GM19240 (cell line): ENCODE measurements at regions not wholly inside any gene's neighbourhood (a gene's known extent, or its start where the extent isn't known, plus 50 kb on each side); places are given as distances from the start of the nearest gene placed in this dataset.

Experiments
- DNase-seq: peaks from one replicate; pipeline ENCODE4 v3.0.0; 2011; ENCODE audit warnings: low spot score; ENCODE audit not compliant: insufficient read length

GRCh38 chr1:29458737-29459619 is 222.7 kb downstream of the PTPRU start:
- DNase-seq = no peak

- no peak for DNase-seq
These were observed 221.4 kb downstream of the PTPRU start for GRCh38 chr1:29457496-29458368.

DNA sequence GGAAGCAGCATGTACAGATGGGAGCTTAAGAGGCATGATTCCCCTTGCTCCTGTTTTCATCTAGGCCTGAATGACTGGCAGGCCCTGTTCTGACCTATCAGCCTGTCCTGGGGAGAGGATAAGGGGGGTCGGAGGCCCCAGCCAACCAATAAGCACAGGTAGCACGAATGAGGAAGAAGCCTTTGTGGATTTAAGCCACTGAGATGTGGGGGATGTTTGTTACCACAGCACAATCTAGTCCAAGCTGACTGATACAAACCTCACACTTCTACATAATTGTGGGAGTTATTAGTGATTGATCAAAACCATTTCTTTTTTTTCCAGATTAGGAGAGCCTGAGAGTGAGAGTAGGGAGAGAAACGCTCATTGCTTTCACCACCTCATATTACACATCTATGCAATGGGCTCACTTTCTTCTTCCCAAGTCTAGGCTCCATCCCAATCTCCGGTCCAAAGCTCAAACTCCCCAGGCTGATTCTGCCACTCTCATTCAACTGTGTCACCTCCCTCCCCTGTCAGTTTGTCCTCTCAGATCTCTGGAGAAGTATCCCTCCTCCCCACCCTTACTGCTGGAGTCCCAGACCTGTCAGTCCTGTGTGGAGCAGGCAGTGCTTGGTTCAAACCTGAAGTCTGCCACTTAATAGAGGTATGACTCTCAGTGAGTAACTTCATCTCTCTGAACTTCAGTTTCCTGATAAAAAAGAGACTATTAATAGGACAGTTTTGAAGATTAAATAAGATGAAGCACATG is 220.5 kb downstream of the PTPRU start:
- no peak for DNase-seq

- DNase-seq = no peak
These were observed 219.5 kb downstream of the PTPRU start for GRCh38 chr1:29455781-29456180.

GRCh38 chr1:29454616-29455380 is 218.5 kb downstream of the PTPRU start:
- no peak for DNase-seq

- peak; percentile 28 for DNase-seq
These were observed 217.3 kb downstream of the PTPRU start for GRCh38 chr1:29453502-29454240.

DNA sequence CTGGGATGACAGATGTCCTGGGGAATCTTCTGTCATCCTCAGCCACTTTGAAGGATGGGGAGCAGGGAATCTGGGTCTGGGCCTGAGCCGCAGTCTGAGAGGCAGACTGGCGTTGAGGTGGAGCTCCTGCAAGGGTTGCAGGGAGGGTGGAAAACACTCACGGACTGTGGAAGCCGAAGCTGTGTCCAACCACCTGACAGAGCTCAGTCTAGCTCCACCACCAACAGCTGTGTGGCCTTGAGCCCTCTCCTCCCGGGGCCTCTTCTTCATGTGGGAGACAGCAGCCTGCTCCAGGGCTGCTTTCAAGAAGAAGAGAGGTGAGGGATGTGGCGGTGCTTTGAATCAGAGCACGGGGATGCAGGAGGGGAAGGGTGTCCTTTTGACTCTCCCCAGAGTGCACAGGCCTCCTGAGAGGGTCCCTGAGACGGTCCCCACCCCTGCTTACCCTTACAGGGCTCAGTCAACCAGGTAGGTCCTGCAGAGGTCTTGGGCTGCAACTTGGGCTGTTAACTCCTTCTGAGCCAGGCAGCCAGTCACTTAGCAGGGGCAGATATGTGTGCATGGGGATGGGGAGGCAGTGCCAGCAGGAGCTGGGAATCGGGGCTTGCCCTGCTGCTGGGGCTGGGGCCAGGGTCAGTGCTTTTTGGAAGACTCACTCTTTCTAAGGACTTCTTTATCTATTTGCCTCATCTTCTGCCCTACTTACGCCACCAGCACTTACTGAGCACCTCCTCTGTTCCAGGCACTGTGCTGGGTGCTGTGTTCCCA is 216.3 kb downstream of the PTPRU start:
- no peak for DNase-seq

DNA sequence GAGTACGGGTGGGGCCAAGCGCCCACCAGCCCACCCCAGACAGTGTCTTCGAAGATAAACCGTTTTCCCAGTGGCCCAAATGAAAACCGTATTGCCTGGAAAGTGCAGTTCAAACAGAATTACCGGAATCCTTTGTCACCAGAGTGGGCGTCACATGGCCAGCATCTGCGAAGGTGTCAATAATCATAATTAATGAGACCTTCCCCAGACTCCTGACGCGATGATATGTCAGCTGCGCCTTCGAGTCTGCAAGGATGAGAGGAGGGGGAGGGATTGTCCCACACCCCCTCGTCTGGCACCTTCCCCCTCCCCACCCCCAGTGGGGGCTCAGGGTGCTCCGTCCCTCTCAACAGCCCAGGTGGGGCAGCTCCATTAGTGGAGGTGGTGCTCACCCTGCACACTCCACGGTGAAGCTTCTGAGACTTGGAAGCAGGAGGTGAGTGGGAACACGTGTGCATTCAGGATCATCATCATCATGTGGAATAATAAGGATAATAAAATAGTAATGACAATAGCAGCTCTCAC is 215.1 kb downstream of the PTPRU start:
- DNase-seq = no peak

- no peak for DNase-seq
These were observed 214.3 kb downstream of the PTPRU start for GRCh38 chr1:29450591-29450990.

DNA sequence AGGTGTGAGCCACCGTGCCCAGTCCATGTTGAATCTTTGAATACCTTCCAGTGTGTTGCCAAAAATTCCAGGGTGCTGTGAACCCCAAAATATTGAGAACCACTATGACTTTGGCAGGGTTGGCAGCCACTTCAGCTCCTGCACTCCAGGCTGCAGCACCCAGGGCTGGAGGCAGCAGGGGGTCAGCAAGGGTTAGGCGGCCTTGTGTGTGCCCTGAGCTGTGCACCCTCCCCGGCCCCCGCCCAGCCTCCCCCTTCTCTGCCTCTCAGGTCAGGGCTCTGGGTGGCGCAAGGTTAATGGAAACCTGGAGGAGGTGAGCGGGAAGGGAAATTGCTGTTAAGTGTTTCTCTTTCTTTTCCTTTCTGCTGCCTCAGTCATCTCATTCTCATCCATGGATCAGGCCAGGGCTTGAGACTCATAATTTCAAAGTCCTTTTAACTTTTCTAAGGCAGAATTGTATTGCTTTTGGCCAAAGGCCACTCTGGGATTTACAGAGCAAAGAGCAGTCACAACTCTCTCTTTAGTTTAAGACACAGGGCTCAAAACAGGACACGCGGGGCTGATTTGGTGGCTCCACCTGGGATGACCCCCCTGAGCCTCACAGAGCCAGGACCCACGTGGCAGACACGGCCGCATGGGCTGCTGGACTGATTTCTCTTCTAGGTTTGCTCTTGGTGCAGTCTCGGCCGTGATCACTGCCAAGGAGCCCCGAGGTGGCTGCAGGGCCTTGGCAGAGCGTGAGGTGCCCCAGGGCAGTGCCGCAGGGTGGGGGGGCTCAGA is 212.3 kb downstream of the PTPRU start:
- DNase-seq = no peak

DNA sequence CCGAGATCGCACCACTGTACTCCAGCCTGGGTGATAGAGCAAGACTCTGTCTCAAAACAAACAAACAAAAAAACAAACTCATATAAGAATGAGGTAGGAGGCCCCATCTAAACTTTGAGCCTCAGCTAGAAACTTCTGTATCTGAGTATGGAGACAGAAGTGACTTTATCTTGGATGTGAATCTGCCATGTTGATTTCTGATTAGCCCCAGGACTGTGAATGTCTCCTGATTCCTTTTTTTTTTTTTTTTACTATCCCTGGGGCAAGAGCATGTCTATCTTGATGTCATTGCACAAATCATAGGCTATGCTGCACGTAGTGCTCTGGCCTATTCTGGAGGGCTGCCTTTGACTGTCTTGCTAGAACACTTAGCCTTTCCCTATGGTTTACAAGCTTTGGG is 211.0 kb downstream of the PTPRU start:
- DNase-seq = no peak

- DNase-seq = no peak
These were observed 208.7 kb downstream of the PTPRU start for GRCh38 chr1:29444782-29445729.

GRCh38 chr1:29444081-29444715 is 207.9 kb downstream of the PTPRU start:
- no peak for DNase-seq

- no peak for DNase-seq
These were observed 205.8 kb downstream of the PTPRU start for GRCh38 chr1:29441916-29442668.

DNA sequence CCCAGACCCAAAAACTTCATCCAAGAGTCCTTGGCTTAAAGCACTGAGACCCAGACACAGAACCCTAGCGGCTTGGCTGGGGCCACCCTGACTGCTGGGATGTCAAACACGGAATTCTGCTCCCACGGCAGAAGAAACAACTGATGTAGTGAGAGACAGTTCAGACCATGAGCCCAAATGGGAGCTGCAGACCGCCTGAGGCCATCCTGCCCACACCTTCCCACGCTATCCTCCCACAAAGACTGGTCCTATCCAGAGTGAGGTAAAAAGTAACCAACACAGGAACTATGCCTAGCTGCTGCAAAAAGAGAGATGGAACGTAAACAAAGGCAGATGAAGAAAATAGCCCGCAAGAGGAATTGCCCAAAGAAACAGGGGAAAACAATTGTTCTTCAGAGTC is 203.3 kb downstream of the PTPRU start:
- DNase-seq = no peak

GRCh38 chr1:29438991-29439390 is 202.7 kb downstream of the PTPRU start:
- DNase-seq = no peak
